ENCODE measurements at regions not wholly inside any gene's neighbourhood (a gene's known extent, or its start where the extent isn't known, plus 50 kb on each side); places are given as distances from the start of the nearest gene placed in this dataset.
A peak's percentile ranks its signal among the peaks of the same experiment; 100 is the strongest.

- no peak for ATAC-seq
- intact Hi-C loops (cut with DNase I) = no loop called here
Observed at GRCh38 chr5:8445139-8445538, 576.2 kb downstream of the MTRR start.

GRCh38 chr5:8446179-8446578 lies 577.2 kb downstream of the MTRR start:
- no peak for TF ChIP-seq CTCF (IDR thresholded peaks at IDR 0.05)
- no peak for TF ChIP-seq POLR2A (IDR thresholded peaks at IDR 0.05)
- intact Hi-C loops (cut with DNase I) = no loop called here
- no peak for ATAC-seq
- Histone ChIP-seq H3K36me3 (peaks cover 0 to 5% (median 0%) of the 10 kb centered on the region in 9 donors), H3K9me3 (peaks cover 0 to 16% (median 2%) of the 10 kb centered on the region in 12 donors), H3K4me1 (no peaks in the 10 kb centered on the region), H3K27me3 (no peaks in the 10 kb centered on the region), H3K4me3 (no peak overlapping the region), H3K27ac (no peak overlapping the region)
- DNase-seq = no peak
- 81 to 92% (median 85%) methylated on average over 2 of the region's 2 CpGs for WGBS, 4 donors

More at GRCh38 chr5:8445139-8445538, 576.2 kb downstream of the MTRR start:
- DNase-seq = no peak
- WGBS, 4 donors = 37 to 44% (median 40%) methylated on average over 1 of the region's 1 CpG
- H3K36me3 ChIP-seq = peaks cover 0 to 1% (median 0%) of the 10 kb centered on the region in 9 donors
- peaks cover 0 to 16% (median 2%) of the 10 kb centered on the region in 12 donors for H3K9me3 ChIP-seq
- no peak overlapping the region for H3K27ac ChIP-seq
- no peaks in the 10 kb centered on the region for H3K27me3 ChIP-seq
- no peaks in the 10 kb centered on the region for H3K4me1 ChIP-seq
- no peak for TF ChIP-seq CTCF (IDR thresholded peaks at IDR 0.05)
- no peak for TF ChIP-seq POLR2A (IDR thresholded peaks at IDR 0.05)
- no peak overlapping the region for H3K4me3 ChIP-seq

- H3K4me3 ChIP-seq = peak overlapping the region in 10 of 12 donors; percentile 22 to 97 (median 82)
- no peaks in the 10 kb centered on the region for H3K27me3 ChIP-seq
- H3K27ac ChIP-seq = peak overlapping the region; percentile 66 to 94 (median 82)
- WGBS, 4 donors = 70 to 85% (median 76%) methylated on average over 5 of the region's 5 CpGs
- ATAC-seq = no peak
- peaks cover 0 to 24% (median 14%) of the 10 kb centered on the region in 9 donors for H3K36me3 ChIP-seq
- peaks cover 0 to 14% (median 5%) of the 10 kb centered on the region in 12 donors for H3K4me1 ChIP-seq
- no peaks in the 10 kb centered on the region for H3K9me3 ChIP-seq
- intact Hi-C loops (cut with DNase I) = no loop called here
- no peak for DNase-seq
- TF ChIP-seq POLR2A (IDR thresholded peaks at IDR 0.05) (no peak), CTCF (IDR thresholded peaks at IDR 0.05) (no peak)
Observed at GRCh38 chr5:8456846-8457186, 587.9 kb downstream of the MTRR start.

- DNase-seq (peak; percentile 94 to 98 (median 96)), ATAC-seq (peak; percentile 99 to 100 (median 100))
- peaks cover 0 to 29% (median 18%) of the 10 kb centered on the region in 9 donors for H3K36me3 ChIP-seq
- H3K4me3 ChIP-seq = peak overlapping the region; percentile 62 to 97 (median 83)
- H3K27ac ChIP-seq = peak overlapping the region; percentile 77 to 94 (median 84)
- TF ChIP-seq CTCF (IDR thresholded peaks at IDR 0.05) = no peak
- TF ChIP-seq POLR2A (IDR thresholded peaks at IDR 0.05) = peak in 1 of 2 donors; percentile 61
- no peaks in the 10 kb centered on the region for H3K27me3 ChIP-seq
- WGBS, 4 donors = 22 to 62% (median 27%) methylated on average over 33 to 74 of the region's 74 CpGs
- no peaks in the 10 kb centered on the region for H3K9me3 ChIP-seq
- peaks cover 0 to 14% (median 5%) of the 10 kb centered on the region in 12 donors for H3K4me1 ChIP-seq
- intact Hi-C loops (cut with DNase I) = no loop called here
Observed at GRCh38 chr5:8457187-8458037, 588.5 kb downstream of the MTRR start.

All from heart left ventricle (tissue), 16 donors.